ENCODE measurements at regions not wholly inside any gene's neighbourhood (a gene's known extent, or its start where the extent isn't known, plus 50 kb on each side); places are given as distances from the start of the nearest gene placed in this dataset.

DNA sequence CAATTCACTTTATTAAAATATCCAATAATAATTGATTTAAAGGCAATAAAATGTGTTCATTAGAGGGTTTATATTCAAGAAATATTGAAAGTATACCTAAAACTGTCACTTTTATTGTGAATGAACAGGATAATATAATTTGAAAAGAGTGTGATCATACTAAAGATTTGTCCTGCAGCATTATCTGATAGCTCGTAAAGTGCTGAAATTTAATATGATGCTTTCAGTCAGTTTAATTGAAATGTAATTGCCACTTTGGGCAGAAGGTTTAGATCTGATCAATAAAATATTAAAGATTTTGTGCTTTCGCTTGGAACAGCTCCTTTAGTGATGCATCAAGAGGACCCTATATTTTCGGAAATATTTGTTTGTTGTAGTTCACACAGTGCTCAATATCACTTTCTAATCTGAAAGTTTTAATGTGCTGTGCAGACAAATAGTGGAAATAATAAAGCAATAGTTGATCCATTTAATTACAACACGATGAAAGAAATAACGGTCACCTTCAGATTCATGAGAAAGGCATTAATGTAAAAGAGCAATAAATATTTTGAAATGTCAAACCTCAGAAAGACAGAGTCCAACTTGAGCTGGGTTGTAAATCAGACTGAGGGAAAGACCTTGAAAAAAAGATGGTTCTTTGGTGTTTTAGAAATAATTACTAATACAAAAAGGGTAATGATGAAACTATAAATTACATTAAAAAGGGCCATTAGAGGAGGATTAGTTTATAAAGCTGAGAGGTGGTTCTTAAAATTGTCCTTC lies 129.7 kb upstream of the MEIS2 start:
- peaks cover 5% of the 10 kb centered on the region for H3K9me3 Mint-ChIP-seq (ENCODE audit: low read depth)
- TF ChIP-seq, protein P1, sequence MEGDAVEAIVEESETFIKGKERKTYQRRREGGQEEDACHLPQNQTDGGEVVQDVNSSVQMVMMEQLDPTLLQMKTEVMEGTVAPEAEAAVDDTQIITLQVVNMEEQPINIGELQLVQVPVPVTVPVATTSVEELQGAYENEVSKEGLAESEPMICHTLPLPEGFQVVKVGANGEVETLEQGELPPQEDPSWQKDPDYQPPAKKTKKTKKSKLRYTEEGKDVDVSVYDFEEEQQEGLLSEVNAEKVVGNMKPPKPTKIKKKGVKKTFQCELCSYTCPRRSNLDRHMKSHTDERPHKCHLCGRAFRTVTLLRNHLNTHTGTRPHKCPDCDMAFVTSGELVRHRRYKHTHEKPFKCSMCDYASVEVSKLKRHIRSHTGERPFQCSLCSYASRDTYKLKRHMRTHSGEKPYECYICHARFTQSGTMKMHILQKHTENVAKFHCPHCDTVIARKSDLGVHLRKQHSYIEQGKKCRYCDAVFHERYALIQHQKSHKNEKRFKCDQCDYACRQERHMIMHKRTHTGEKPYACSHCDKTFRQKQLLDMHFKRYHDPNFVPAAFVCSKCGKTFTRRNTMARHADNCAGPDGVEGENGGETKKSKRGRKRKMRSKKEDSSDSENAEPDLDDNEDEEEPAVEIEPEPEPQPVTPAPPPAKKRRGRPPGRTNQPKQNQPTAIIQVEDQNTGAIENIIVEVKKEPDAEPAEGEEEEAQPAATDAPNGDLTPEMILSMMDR (IDR thresholded peaks at IDR 0.05) = no peak
- no peak overlapping the region for H3K27ac Mint-ChIP-seq (ENCODE audit: unreplicated experiment)
- peaks cover 6% of the 10 kb centered on the region for H3K27me3 Mint-ChIP-seq (ENCODE audit: low read depth)
- H3K36me3 Mint-ChIP-seq (ENCODE audit: low read depth) = no peaks in the 10 kb centered on the region
- H3K4me1 Mint-ChIP-seq (ENCODE audit: low read depth) = no peaks in the 10 kb centered on the region
- no peak overlapping the region for H3K4me3 Mint-ChIP-seq (ENCODE audit: unreplicated experiment)
- DNase-seq (ENCODE audit: low spot score) = no peak

DNA sequence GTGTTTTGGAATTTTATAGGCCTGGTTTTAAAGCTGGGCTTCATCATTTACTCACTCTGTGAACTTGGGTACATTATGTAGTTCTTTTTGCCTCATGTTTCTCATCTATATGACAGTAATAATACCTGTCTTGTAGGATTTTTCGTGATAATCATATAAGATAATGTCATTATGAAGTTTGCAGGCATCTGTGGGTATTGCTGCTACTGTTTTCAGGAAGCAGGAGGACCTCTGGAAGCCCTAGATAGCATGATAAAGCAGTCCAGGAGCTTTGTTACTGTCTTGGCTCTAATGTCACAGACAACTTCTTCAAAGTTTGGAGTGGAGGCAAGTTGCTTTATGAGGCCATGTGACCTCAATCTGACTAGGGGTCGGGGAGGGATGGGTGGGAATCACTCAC lies 145.0 kb upstream of the MEIS2 start:
- Mint-ChIP-seq H3K27me3 (ENCODE audit: low read depth) (peaks cover 22% of the 10 kb centered on the region), H3K4me1 (ENCODE audit: low read depth) (no peaks in the 10 kb centered on the region), H3K4me3 (ENCODE audit: unreplicated experiment) (no peak overlapping the region), H3K9me3 (ENCODE audit: low read depth) (no peaks in the 10 kb centered on the region), H3K36me3 (ENCODE audit: low read depth) (no peaks in the 10 kb centered on the region), H3K27ac (ENCODE audit: unreplicated experiment) (no peak overlapping the region)
- no peak for DNase-seq (ENCODE audit: low spot score)
- TF ChIP-seq, protein P1 (IDR thresholded peaks at IDR 0.05) = no peak

DNA sequence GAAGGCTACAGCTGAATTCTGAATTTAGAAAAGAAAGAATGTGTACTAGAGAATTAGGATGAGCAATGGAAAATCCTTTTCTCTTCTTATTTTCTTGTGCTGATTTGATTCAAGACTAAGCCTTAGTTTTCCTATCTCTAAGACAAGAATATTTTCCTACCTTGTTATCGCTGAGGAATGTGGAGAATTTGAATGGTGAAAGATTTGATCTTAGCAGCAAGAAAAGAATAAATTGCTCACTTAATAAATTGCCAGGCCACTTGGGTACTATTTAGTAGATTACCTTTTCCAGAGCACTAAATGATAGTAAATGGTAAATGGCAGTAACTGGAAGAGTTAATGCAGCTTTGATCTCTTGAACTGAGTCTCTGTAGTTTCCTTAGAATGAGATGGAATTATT lies 145.7 kb upstream of the MEIS2 start:
- DNase-seq (ENCODE audit: low spot score) = no peak
- TF ChIP-seq, protein P1 (IDR thresholded peaks at IDR 0.05) = no peak
- no peak overlapping the region for H3K27ac Mint-ChIP-seq (ENCODE audit: unreplicated experiment)
- H3K36me3 Mint-ChIP-seq (ENCODE audit: low read depth) = no peaks in the 10 kb centered on the region
- H3K4me1 Mint-ChIP-seq (ENCODE audit: low read depth) = no peaks in the 10 kb centered on the region
- no peaks in the 10 kb centered on the region for H3K9me3 Mint-ChIP-seq (ENCODE audit: low read depth)
- H3K27me3 Mint-ChIP-seq (ENCODE audit: low read depth) = peaks cover 18% of the 10 kb centered on the region
- H3K4me3 Mint-ChIP-seq (ENCODE audit: unreplicated experiment) = no peak overlapping the region

DNA sequence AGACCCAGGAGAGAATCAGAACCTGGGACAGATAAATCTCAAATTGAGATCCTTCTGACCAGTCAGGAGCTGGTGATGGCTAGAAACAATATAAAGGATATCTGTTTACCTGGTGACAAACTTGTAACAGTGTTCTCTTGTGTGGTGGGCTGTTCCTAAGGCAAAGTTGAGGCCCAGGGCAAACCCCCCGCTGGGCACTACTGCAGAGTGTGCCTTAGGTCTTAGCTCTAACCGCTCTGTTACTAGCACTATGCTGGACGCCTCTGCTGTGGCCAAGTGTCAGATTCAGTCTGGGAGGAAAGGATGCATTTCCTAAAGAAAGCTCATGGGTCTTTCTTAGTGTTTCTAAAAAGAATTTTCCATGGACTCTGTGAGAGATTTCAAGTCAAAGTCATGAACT lies 146.5 kb upstream of the MEIS2 start:
- Mint-ChIP-seq H3K4me1 (ENCODE audit: low read depth) (no peaks in the 10 kb centered on the region), H3K27ac (ENCODE audit: unreplicated experiment) (no peak overlapping the region), H3K4me3 (ENCODE audit: unreplicated experiment) (no peak overlapping the region), H3K9me3 (ENCODE audit: low read depth) (no peaks in the 10 kb centered on the region), H3K36me3 (ENCODE audit: low read depth) (no peaks in the 10 kb centered on the region), H3K27me3 (ENCODE audit: low read depth) (peaks cover 18% of the 10 kb centered on the region)
- no peak for DNase-seq (ENCODE audit: low spot score)
- TF ChIP-seq, protein P1 (IDR thresholded peaks at IDR 0.05) = no peak

DNA sequence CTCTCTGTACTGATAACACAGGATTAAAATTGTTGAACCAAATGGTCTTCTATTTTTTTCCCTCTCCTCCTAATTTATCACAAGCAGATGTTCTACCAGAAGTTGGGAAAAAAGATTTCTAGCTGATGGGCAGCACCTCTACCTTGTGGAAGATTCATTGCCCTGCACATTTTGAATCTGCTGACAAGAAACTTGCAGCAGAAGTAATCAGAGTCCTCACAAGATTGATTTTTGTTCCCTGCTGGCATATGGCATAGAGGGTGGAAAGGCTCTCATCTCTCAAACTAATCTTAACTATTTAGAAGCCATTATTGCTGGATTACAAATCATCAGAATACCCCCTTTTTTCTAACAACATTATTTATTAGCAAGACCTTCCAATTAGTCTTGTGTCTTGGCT lies 148.9 kb upstream of the MEIS2 start:
- no peak overlapping the region for H3K27ac Mint-ChIP-seq (ENCODE audit: unreplicated experiment)
- H3K9me3 Mint-ChIP-seq (ENCODE audit: low read depth) = no peaks in the 10 kb centered on the region
- peaks cover 3% of the 10 kb centered on the region for H3K4me1 Mint-ChIP-seq (ENCODE audit: low read depth)
- DNase-seq (ENCODE audit: low spot score) = no peak
- no peak overlapping the region for H3K4me3 Mint-ChIP-seq (ENCODE audit: unreplicated experiment)
- peaks cover 13% of the 10 kb centered on the region for H3K27me3 Mint-ChIP-seq (ENCODE audit: low read depth)
- TF ChIP-seq, protein P1 (IDR thresholded peaks at IDR 0.05) = no peak
- no peaks in the 10 kb centered on the region for H3K36me3 Mint-ChIP-seq (ENCODE audit: low read depth)

All from chondrocyte (in vitro differentiated cells).